ENCODE measurements at regions not wholly inside any gene's neighbourhood (a gene's known extent, or its start where the extent isn't known, plus 50 kb on each side); places are given as distances from the start of the nearest gene placed in this dataset.

DNA sequence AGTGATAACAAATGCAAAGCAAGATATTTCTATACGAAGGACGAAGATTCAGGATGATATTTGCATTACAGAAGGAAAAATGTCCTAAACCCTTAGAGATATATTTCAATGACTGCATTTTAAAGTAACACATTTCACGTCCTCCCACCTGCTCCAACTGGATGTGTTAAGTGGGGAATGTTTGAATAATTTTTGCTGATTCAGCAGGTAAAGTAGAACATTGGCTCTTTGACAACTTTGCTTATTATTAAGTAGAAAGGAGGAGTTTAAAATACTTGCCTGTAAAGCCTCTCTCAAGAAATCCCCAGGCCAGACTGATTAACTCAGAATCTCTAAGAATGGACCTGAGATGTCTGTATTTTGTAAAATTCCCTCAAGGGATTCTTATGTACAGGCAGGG, 1165.2 kb upstream of the PRKX start:
- TF ChIP-seq, protein P1, sequence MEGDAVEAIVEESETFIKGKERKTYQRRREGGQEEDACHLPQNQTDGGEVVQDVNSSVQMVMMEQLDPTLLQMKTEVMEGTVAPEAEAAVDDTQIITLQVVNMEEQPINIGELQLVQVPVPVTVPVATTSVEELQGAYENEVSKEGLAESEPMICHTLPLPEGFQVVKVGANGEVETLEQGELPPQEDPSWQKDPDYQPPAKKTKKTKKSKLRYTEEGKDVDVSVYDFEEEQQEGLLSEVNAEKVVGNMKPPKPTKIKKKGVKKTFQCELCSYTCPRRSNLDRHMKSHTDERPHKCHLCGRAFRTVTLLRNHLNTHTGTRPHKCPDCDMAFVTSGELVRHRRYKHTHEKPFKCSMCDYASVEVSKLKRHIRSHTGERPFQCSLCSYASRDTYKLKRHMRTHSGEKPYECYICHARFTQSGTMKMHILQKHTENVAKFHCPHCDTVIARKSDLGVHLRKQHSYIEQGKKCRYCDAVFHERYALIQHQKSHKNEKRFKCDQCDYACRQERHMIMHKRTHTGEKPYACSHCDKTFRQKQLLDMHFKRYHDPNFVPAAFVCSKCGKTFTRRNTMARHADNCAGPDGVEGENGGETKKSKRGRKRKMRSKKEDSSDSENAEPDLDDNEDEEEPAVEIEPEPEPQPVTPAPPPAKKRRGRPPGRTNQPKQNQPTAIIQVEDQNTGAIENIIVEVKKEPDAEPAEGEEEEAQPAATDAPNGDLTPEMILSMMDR (conservative IDR thresholded peaks at IDR 0.05; ENCODE audit: low read length), result no peak
- no peak for TF ChIP-seq EZH2phosphoT487 (IDR thresholded peaks at IDR 0.05; ENCODE audit: borderline replicate concordance)

Data from Loucy (cell line).